H1 (cell line): ENCODE measurements at regions not wholly inside any gene's neighbourhood (a gene's known extent, or its start where the extent isn't known, plus 50 kb on each side); places are given as distances from the start of the nearest gene placed in this dataset.

Source experiments
- CTCF ChIA-PET: fragments of 300-600 bp; sonication (Branson Sonifier 250); formaldehyde crosslinking; loops from one replicate; lab custom pipeline; 2021; ENCODE audit not compliant: partially characterized antibody; lab: Charles Lee
- POLR2A ChIA-PET: fragments of 300-600 bp; sonication (Branson Sonifier 250); formaldehyde crosslinking; loops from one replicate; lab custom pipeline; 2021; ENCODE audit warnings: inconsistent platforms; ENCODE audit not compliant: partially characterized antibody; lab: Charles Lee
- DNase-seq, 2 experiments: peaks; one replicate each; pipeline versions ENCODE4 v3.0.0 to v3.0.0-alpha.2; 2010 to 2022; ENCODE audit warnings: low spot score in 2 of 2, low read depth in 1 of 2, mixed read lengths in 1 of 2
- FAIRE-seq: peaks from 2 replicates; lab custom pipeline; 2011; peaks lifted over from hg19 to GRCh38; lab: Jason Lieb, UNC
- H2AFZ ChIP-seq: 2 replicates; pipeline ENCODE4 v1.8.1; 2012; ENCODE audit warnings: low read length, inconsistent platforms
- H2AK5ac ChIP-seq: 2 replicates; pipeline ENCODE4 v1.6.1; 2013; ENCODE audit warnings: low read depth, low read length
- H2BK120ac ChIP-seq: replicated peaks from 2 replicates; pipeline ENCODE3; 2013; ENCODE audit warnings: low read depth, low read length, inconsistent platforms
- H2BK12ac ChIP-seq: 2 replicates; pipeline ENCODE4 v1.6.1; 2013; ENCODE audit warnings: low read depth, low read length
- H2BK15ac ChIP-seq: 2 replicates; pipeline ENCODE4 v1.6.1; 2013; ENCODE audit warnings: low read length
- H2BK20ac ChIP-seq: 2 replicates; pipeline ENCODE4 v1.6.1; 2013; ENCODE audit warnings: low read length
- H2BK5ac ChIP-seq: 2 replicates; pipeline ENCODE4 v1.6.1; 2013; ENCODE audit warnings: low read depth, low read length
- H3K14ac ChIP-seq: 2 replicates; pipeline ENCODE4 v1.6.1; 2013; ENCODE audit warnings: inconsistent platforms; ENCODE audit not compliant: insufficient read length
- H3K18ac ChIP-seq: 2 replicates; pipeline ENCODE4 v1.6.1; 2013; ENCODE audit warnings: low read length; ENCODE audit errors: extremely low read depth
- H3K23ac ChIP-seq: 2 replicates; pipeline ENCODE4 v1.6.1; 2013; ENCODE audit warnings: inconsistent platforms; ENCODE audit not compliant: insufficient read length
- H3K23me2 ChIP-seq: 2 replicates; pipeline ENCODE4 v1.6.1; 2013; ENCODE audit warnings: low read depth, low read length
- H3K27ac ChIP-seq: 2 replicates; pipeline ENCODE4 v1.6.1; 2011; ENCODE audit warnings: low read depth, low read length, inconsistent platforms
- H3K27me3 ChIP-seq, 4 experiments: replicated peaks in 1 of 4; 1 replicate in 1 of 4; 2 replicates in 3 of 4; pipeline versions ENCODE4 v1.6.1 to v1.8.1; 2011 to 2013; ENCODE audit warnings: low read length in 3 of 4, mild to moderate bottlenecking in 3 of 4, inconsistent platforms in 2 of 4, mixed read lengths in 2 of 4, moderate library complexity in 1 of 4; ENCODE audit not compliant: control insufficient read depth in 3 of 4, insufficient read depth in 3 of 4; ENCODE audit errors: extremely low read depth in 1 of 4
- H3K36me3 ChIP-seq, 4 experiments: 2 replicates each; pipeline versions ENCODE4 v1.6.1 to v1.8.1; 2011 to 2013; ENCODE audit warnings: mild to moderate bottlenecking in 4 of 4, low read length in 3 of 4, moderate library complexity in 2 of 4, control low read depth in 1 of 4, inconsistent platforms in 1 of 4; ENCODE audit not compliant: insufficient read depth in 4 of 4, control insufficient read depth in 2 of 4
- H3K4ac ChIP-seq: replicated peaks from 2 replicates; pipeline ENCODE3; 2013; ENCODE audit warnings: low read length, low read depth, mixed read lengths, inconsistent platforms; ENCODE audit not compliant: insufficient read length
- H3K4me1 ChIP-seq, 4 experiments: replicated peaks in 1 of 4; 1 replicate in 1 of 4; 2 replicates in 3 of 4; pipeline versions ENCODE4 v1.6.1 to v1.8.1; 2011 to 2013; ENCODE audit warnings: low read length in 3 of 4, inconsistent platforms in 2 of 4, mixed read lengths in 1 of 4; ENCODE audit not compliant: insufficient read depth in 4 of 4, control insufficient read depth in 3 of 4
- H3K4me2 ChIP-seq, 2 experiments: 2 replicates each; pipeline versions ENCODE4 v1.6.1 to v1.8.1; 2011 to 2013; ENCODE audit warnings: low read depth in 2 of 2, low read length in 2 of 2, control low read depth in 1 of 2, inconsistent platforms in 1 of 2, mild to moderate bottlenecking in 1 of 2; ENCODE audit not compliant: insufficient read depth in 1 of 2
- H3K4me3 ChIP-seq, 4 experiments: fragments of 200-600, 300-600 bp in 1 of 4; sonication (generic), shearing (Covaris generic), sonication (Bioruptor Twin) in 1 of 4; 2 replicates each; pipeline versions ENCODE4 v1.5.1 to v1.8.1; 2011 to 2016; ENCODE audit warnings: low read length in 4 of 4, low read depth in 3 of 4, control low read depth in 2 of 4, inconsistent platforms in 2 of 4, mild to moderate bottlenecking in 2 of 4, mixed read lengths in 1 of 4, moderate library complexity in 1 of 4; ENCODE audit not compliant: insufficient read depth in 2 of 4; ENCODE audit errors: extremely low read depth in 1 of 4
- H3K56ac ChIP-seq: replicated peaks from 2 replicates; pipeline ENCODE3; 2013; ENCODE audit warnings: low read depth, mild to moderate bottlenecking, mixed read lengths, low read length, inconsistent platforms; ENCODE audit not compliant: insufficient read length
- H3K79me1 ChIP-seq: 2 replicates; pipeline ENCODE4 v1.6.1; 2013; ENCODE audit warnings: low read depth, low read length, control low read depth
- H3K79me2 ChIP-seq, 2 experiments: 2 replicates each; pipeline versions ENCODE4 v1.6.1 to v1.8.1; 2012 to 2013; ENCODE audit warnings: low read length in 2 of 2, mild to moderate bottlenecking in 2 of 2, inconsistent platforms in 1 of 2; ENCODE audit not compliant: insufficient read depth in 2 of 2, control insufficient read depth in 1 of 2
- H3K9ac ChIP-seq, 4 experiments: replicated peaks in 1 of 4; 1 replicate in 1 of 4; 2 replicates in 3 of 4; pipeline versions ENCODE4 v1.6.1 to v1.8.1; 2011 to 2013; ENCODE audit warnings: low read depth in 3 of 4, low read length in 3 of 4, control low read depth in 2 of 4, mild to moderate bottlenecking in 2 of 4, moderate library complexity in 2 of 4, inconsistent platforms in 1 of 4; ENCODE audit errors: extremely low read depth in 1 of 4
- H3K9me3 ChIP-seq, 2 experiments: 2 replicates each; pipeline versions ENCODE4 v1.6.1 to v1.8.1; 2012 to 2013; ENCODE audit warnings: mild to moderate bottlenecking in 2 of 2, moderate library complexity in 2 of 2, control low read depth in 1 of 2, inconsistent platforms in 1 of 2, low read depth in 1 of 2, low read length in 1 of 2, mixed read lengths in 1 of 2; ENCODE audit not compliant: insufficient read depth in 2 of 2
- H4K20me1 ChIP-seq, 2 experiments: replicated peaks in 1 of 2; 2 replicates each; pipeline versions ENCODE3 to v1.8.1; 2011 to 2013; ENCODE audit warnings: inconsistent platforms in 2 of 2, low read length in 2 of 2, mild to moderate bottlenecking in 1 of 2; ENCODE audit not compliant: insufficient read depth in 2 of 2, control insufficient read depth in 1 of 2
- H4K5ac ChIP-seq: 2 replicates; pipeline ENCODE4 v1.6.1; 2013; ENCODE audit warnings: low read length, low read depth, mixed read lengths, inconsistent platforms; ENCODE audit not compliant: insufficient read length
- H4K8ac ChIP-seq: 2 replicates; pipeline ENCODE4 v1.8.0; 2013; ENCODE audit warnings: mild to moderate bottlenecking, moderate library complexity, low read length, inconsistent platforms; ENCODE audit not compliant: insufficient read depth; ENCODE audit errors: extremely low read depth
- H4K91ac ChIP-seq: replicated peaks from 2 replicates; pipeline ENCODE3; 2013; ENCODE audit warnings: low read length, mixed read lengths, inconsistent platforms; ENCODE audit not compliant: insufficient read length
- BACH1 ChIP-seq: IDR thresholded peaks from 2 replicates; pipeline ENCODE4 v1.6.1; 2012; ENCODE audit warnings: low read length, improper control_type of control experiment
- CBX5 ChIP-seq: fragments of 300-800, 300-1000 bp; sonication (generic); IDR thresholded peaks from 2 replicates; pipeline ENCODE4 v1.7.1; 2016; ENCODE audit warnings: antibody characterized with exemption, low read length, low read depth
- CEBPB ChIP-seq: IDR thresholded peaks from 2 replicates; pipeline ENCODE4 v1.6.1; 2012; ENCODE audit warnings: low read depth, low read length
- E2F6 ChIP-seq: IDR thresholded peaks from 2 replicates; pipeline ENCODE4 v1.6.1; 2012; ENCODE audit warnings: inconsistent platforms
- GABPA ChIP-seq: IDR thresholded peaks from 2 replicates; pipeline ENCODE4 v1.6.1; 2011; ENCODE audit warnings: mild to moderate bottlenecking, low read length, moderate library complexity, borderline replicate concordance; ENCODE audit not compliant: insufficient read depth
- MAFK ChIP-seq: IDR thresholded peaks from 2 replicates; pipeline ENCODE4 v1.6.1; 2012; ENCODE audit warnings: low read depth, mild to moderate bottlenecking, improper control_type of control experiment, low read length
- MAX ChIP-seq: IDR thresholded peaks from 2 replicates; pipeline ENCODE4 v1.6.1; 2012; ENCODE audit warnings: inconsistent platforms
- NRF1 ChIP-seq: IDR thresholded peaks from 2 replicates; pipeline ENCODE4 v1.6.1; 2011; ENCODE audit warnings: mild to moderate bottlenecking, low read depth, low read length, improper control_type of control experiment
- RNF2 ChIP-seq: fragments of 200-900, 300-1000 bp; sonication (generic); IDR thresholded peaks from 2 replicates; pipeline ENCODE4 v1.7.1; 2016; ENCODE audit warnings: borderline replicate concordance, low read depth, mild to moderate bottlenecking, antibody characterized with exemption, low read length; ENCODE audit not compliant: poor library complexity, severe bottlenecking; ENCODE audit errors: missing control alignments
- SIX5 ChIP-seq: IDR thresholded peaks from 2 replicates; pipeline ENCODE4 v1.6.1; 2011; ENCODE audit warnings: mild to moderate bottlenecking, low read depth, low read length
- SP1 ChIP-seq: IDR thresholded peaks from 2 replicates; pipeline ENCODE4 v1.6.1; 2011; ENCODE audit warnings: low read depth, low read length
- TAF1 ChIP-seq: IDR thresholded peaks from 2 replicates; pipeline ENCODE4 v1.6.1; 2011; ENCODE audit warnings: mild to moderate bottlenecking, low read depth, low read length
- TAF7 ChIP-seq: optimal IDR thresholded peaks from 2 replicates; pipeline ENCODE3; 2011; ENCODE audit warnings: low read depth, mild to moderate bottlenecking, inconsistent platforms, low read length, moderate library complexity, borderline replicate concordance
- ZNF274 ChIP-seq: IDR thresholded peaks from 2 replicates; pipeline ENCODE4 v1.7.0; 2012; ENCODE audit warnings: low read length, borderline replicate concordance; ENCODE audit errors: extremely low read depth
- WGBS, 2 experiments: shearing (Covaris generic) in 1 of 2; methylation state at CpG; one replicate each; pipeline versions ENCODE4 v1.1.6 to v1.1.7; 2013 to 2015; ENCODE audit warnings: low lambda C conversion rate in 2 of 2, mixed read lengths in 2 of 2, inconsistent platforms in 1 of 2, low coverage in 1 of 2, missing lambda C conversion rate in 1 of 2; ENCODE audit not compliant: insufficient replicate concordance in 2 of 2, insufficient coverage in 1 of 2, insufficient read length in 1 of 2; ENCODE audit errors: extremely low coverage in 1 of 2, missing lambda C conversion rate in 1 of 2; 5-methylcytosine and 5-hydroxymethylcytosine counted together

GRCh38 chr17:20774472-20775135 is 195.1 kb downstream of the CDRT15L2 start:
- Histone ChIP-seq H4K20me1 (no peaks in the 10 kb centered on the region), H3K14ac (no peak overlapping the region), H3K36me3 (no peaks in the 10 kb centered on the region), H3K9me3 (no peaks in the 10 kb centered on the region), H2BK120ac (no peak overlapping the region), H2AK5ac (no peak overlapping the region), H3K9ac (no peak overlapping the region), H2BK12ac (no peak overlapping the region), H2AFZ (no peak overlapping the region), H3K4me2 (no peak overlapping the region), H3K79me1 (no peaks in the 10 kb centered on the region), H3K4me1 (no peaks in the 10 kb centered on the region), H4K8ac (no peak overlapping the region), H3K27ac (no peak overlapping the region), H2BK5ac (no peak overlapping the region), H3K4me3 (no peak overlapping the region), H3K56ac (no peak overlapping the region), H4K5ac (no peak overlapping the region), H3K4ac (no peak overlapping the region), H3K23ac (no peak overlapping the region), H3K79me2 (no peaks in the 10 kb centered on the region), H4K91ac (no peak overlapping the region), H3K27me3 (no peaks in the 10 kb centered on the region), H2BK15ac (no peak overlapping the region), H2BK20ac (no peak overlapping the region), H3K18ac (no peak overlapping the region), H3K23me2 (0 out of 2 replicates have a peak, but pooled peaks cover 1% of the 10 kb centered on the region)
- FAIRE-seq (no peak), DNase-seq (no peak)
- POLR2A ChIA-PET: no interaction called here
- WGBS, 2 experiments: 89% methylated on average over 4 of the region's 4 CpGs; no CpG with 5 or more reads in 1 of the 2 experiments
- CTCF ChIA-PET: no interaction called here
- TF ChIP-seq SIX5 (no peak), TAF1 (no peak), TAF7 (no peak), CBX5 (no peak), MAFK (no peak), NRF1 (no peak), MAX (no peak), RNF2 (no peak), ZNF274 (no peak), E2F6 (no peak), BACH1 (no peak), CEBPB (no peak), SP1 (no peak), GABPA (no peak)
